ENCODE measurements at regions not wholly inside any gene's neighbourhood (a gene's known extent, or its start where the extent isn't known, plus 50 kb on each side); places are given as distances from the start of the nearest gene placed in this dataset.

DNA sequence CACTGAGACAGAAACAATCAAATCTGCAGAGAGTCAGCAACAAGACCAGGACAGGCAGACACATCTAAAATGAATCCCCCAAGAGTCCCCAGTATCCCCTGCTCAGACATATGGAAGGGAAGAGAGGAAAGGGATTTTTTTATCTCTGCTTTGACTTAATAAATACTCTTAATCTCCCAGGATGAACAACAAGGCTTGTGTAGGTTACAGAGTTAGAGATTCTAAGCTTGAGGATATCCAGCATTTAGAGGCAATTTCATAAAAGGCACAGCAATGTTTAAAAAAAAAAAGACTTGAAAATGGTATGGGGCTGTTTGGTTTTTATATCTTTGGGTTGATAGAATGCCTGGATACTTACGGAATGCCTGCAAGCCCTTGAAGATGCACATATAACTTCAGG lies 199.9 kb downstream of the ARL4C start:
- no peak for TF ChIP-seq EZH2 (IDR thresholded peaks at IDR 0.05)
- TF ChIP-seq POLR2AphosphoS5 (IDR thresholded peaks at IDR 0.05; ENCODE audit: borderline replicate concordance, low read depth, low read length): no peak
- TF ChIP-seq FOXP2 (optimal IDR thresholded peaks at IDR 0.05; ENCODE audit: control extremely low read depth, extremely low read length, insufficient read depth): no peak
